ENCODE measurements at regions not wholly inside any gene's neighbourhood (a gene's known extent, or its start where the extent isn't known, plus 50 kb on each side); places are given as distances from the start of the nearest gene placed in this dataset.

DNA sequence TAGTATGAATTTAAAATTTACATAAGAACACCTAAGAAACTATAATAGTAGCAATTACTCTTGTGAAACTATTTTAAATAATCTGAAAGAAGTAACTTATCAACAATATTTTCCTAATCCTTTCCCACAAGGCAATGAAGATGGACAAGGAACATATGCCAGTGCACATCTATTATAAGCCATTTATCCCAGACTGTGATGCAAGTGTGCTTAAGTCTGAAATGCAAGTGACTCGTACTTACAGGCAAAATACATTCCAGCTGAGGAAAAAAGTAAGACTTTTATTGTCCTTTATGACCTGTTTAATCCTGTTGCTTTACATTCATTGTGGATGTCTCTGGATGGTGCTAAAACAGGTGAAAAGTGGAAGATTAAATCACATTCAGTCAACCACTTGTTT is 709.4 kb downstream of the ZNF385D start:
- TF ChIP-seq, protein P1, sequence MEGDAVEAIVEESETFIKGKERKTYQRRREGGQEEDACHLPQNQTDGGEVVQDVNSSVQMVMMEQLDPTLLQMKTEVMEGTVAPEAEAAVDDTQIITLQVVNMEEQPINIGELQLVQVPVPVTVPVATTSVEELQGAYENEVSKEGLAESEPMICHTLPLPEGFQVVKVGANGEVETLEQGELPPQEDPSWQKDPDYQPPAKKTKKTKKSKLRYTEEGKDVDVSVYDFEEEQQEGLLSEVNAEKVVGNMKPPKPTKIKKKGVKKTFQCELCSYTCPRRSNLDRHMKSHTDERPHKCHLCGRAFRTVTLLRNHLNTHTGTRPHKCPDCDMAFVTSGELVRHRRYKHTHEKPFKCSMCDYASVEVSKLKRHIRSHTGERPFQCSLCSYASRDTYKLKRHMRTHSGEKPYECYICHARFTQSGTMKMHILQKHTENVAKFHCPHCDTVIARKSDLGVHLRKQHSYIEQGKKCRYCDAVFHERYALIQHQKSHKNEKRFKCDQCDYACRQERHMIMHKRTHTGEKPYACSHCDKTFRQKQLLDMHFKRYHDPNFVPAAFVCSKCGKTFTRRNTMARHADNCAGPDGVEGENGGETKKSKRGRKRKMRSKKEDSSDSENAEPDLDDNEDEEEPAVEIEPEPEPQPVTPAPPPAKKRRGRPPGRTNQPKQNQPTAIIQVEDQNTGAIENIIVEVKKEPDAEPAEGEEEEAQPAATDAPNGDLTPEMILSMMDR (IDR thresholded peaks at IDR 0.05; ENCODE audit: low read depth, low read length): no peak
- Histone ChIP-seq H3K4me3 (no peak overlapping the region), H3K36me3 (no peaks in the 10 kb centered on the region), H3K9me3 (ENCODE audit: low read depth) (no peaks in the 10 kb centered on the region), H3K4me1 (ENCODE audit: low read depth) (no peaks in the 10 kb centered on the region), H3K27me3 (no peaks in the 10 kb centered on the region), H3K27ac (no peak overlapping the region)
- no peak for DNase-seq (ENCODE audit: low read depth in 1 of 2, low spot score in 1 of 2)

DNA sequence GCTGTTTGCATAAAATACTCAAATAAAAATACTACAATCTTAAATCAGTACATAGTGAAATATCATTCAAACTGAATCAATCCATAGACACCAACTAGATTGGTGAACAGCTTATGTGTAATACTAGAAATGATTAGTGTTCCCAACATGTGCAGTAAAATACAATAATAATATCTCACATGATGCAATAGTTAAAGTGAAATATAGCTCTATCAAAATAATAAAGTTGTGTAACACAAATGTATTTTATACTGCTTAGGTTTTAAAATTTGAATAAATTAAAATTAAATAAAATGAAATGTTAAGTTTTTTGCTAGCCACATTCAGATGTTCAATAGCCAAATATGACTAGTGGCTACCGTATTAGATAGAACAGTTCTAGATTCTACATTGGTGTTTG is 714.1 kb downstream of the ZNF385D start:
- Histone ChIP-seq H3K27ac (no peak overlapping the region), H3K36me3 (no peaks in the 10 kb centered on the region), H3K4me3 (no peak overlapping the region), H3K27me3 (no peaks in the 10 kb centered on the region), H3K4me1 (ENCODE audit: low read depth) (no peaks in the 10 kb centered on the region), H3K9me3 (ENCODE audit: low read depth) (no peaks in the 10 kb centered on the region)
- DNase-seq (ENCODE audit: low read depth in 1 of 2, low spot score in 1 of 2): no peak
- TF ChIP-seq, protein P1 (IDR thresholded peaks at IDR 0.05; ENCODE audit: low read depth, low read length): no peak

DNA sequence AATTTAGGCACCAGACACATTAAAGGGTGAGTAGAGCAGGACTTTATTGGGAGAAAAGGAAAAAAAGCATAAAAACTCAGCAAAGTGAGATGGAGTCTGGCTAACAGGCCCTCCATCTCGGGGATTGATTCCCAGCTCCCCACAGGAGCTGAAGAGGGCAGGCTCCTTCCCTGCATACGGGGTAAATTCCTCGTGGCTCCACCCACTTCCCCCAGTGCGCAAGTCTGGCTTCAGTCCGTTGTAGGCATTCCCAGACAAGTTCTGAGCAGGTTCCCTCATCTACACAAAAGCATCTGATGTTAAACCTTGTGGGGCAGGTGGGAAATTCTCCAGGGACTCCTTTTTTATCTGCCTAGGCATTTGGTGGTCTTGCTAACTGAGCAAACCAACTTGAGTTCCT is 722.6 kb downstream of the ZNF385D start:
- Histone ChIP-seq H3K4me3 (no peak overlapping the region), H3K36me3 (no peaks in the 10 kb centered on the region), H3K9me3 (ENCODE audit: low read depth) (no peaks in the 10 kb centered on the region), H3K27ac (no peak overlapping the region), H3K4me1 (ENCODE audit: low read depth) (no peaks in the 10 kb centered on the region), H3K27me3 (no peaks in the 10 kb centered on the region)
- TF ChIP-seq, protein P1 (IDR thresholded peaks at IDR 0.05; ENCODE audit: low read depth, low read length): no peak
- no peak for DNase-seq (ENCODE audit: low read depth in 1 of 2, low spot score in 1 of 2)

DNA sequence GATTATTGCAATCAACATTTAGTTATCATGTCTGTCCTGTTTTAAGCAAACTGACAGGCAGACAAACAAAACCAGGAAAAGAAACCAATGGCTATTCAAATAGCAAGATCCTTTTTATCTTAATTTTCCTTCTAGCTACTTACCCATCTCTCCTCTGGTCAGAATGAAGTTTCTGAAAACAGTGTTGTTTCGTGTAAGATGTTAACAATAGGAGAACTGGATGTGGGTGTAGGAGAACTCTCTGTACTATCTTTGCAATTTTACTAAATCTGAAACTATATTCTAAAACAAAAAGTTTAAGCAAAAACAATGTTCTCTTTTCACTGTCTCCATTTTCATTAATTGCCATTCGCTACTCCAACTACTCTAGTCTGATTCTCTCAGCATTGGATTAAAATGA is 726.4 kb downstream of the ZNF385D start:
- DNase-seq (ENCODE audit: low read depth in 1 of 2, low spot score in 1 of 2): no peak
- TF ChIP-seq, protein P1 (IDR thresholded peaks at IDR 0.05; ENCODE audit: low read depth, low read length): no peak
- no peaks in the 10 kb centered on the region for H3K27me3 ChIP-seq
- H3K4me3 ChIP-seq: no peak overlapping the region
- H3K36me3 ChIP-seq: no peaks in the 10 kb centered on the region
- H3K9me3 ChIP-seq (ENCODE audit: low read depth): no peaks in the 10 kb centered on the region
- H3K27ac ChIP-seq: no peak overlapping the region
- H3K4me1 ChIP-seq (ENCODE audit: low read depth): no peaks in the 10 kb centered on the region

DNA sequence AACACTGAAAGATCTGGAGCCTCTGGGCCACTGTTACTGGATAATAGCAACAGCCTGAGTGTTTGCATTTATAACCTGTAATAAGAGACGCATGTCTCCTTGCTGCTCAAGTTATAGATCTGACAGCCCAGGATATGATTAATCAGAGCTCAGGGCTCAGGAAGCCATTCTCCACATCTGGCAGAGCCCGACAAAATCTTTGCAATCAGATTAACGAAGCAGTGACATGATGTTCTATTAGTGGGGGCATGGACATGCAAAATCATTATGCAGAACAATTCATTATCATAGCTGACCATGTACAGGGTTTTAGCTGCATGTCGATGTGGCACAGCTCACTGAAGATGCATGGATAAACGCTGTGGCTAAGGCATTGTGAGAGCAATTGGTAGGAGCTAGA is 730.3 kb downstream of the ZNF385D start:
- Histone ChIP-seq H3K36me3 (no peaks in the 10 kb centered on the region), H3K27ac (no peak overlapping the region), H3K27me3 (no peaks in the 10 kb centered on the region), H3K9me3 (ENCODE audit: low read depth) (no peaks in the 10 kb centered on the region), H3K4me1 (ENCODE audit: low read depth) (no peaks in the 10 kb centered on the region), H3K4me3 (no peak overlapping the region)
- DNase-seq (ENCODE audit: low read depth in 1 of 2, low spot score in 1 of 2): no peak
- TF ChIP-seq, protein P1 (IDR thresholded peaks at IDR 0.05; ENCODE audit: low read depth, low read length): no peak

DNA sequence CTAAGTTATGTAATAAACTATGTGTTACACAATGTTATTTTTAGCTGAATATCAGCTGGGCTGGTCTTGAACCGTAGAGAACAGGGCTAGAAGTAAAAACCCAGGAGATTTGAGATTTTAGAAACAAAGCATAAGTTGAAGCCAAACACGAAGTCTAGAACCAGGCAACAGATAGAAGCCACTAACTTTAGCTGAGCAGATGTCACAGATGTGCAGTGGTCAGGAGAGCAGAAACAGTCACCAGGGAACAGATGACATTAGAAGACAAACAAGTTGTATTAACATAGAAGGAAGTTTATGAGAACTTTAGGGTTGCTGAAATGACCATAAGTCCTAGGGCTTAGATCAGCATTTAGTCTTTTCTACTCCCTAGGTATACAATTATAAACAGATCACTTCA is 731.0 kb downstream of the ZNF385D start:
- Histone ChIP-seq H3K9me3 (ENCODE audit: low read depth) (no peaks in the 10 kb centered on the region), H3K27me3 (no peaks in the 10 kb centered on the region), H3K36me3 (no peaks in the 10 kb centered on the region), H3K4me3 (no peak overlapping the region), H3K27ac (no peak overlapping the region), H3K4me1 (ENCODE audit: low read depth) (no peaks in the 10 kb centered on the region)
- TF ChIP-seq, protein P1 (IDR thresholded peaks at IDR 0.05; ENCODE audit: low read depth, low read length): no peak
- DNase-seq (ENCODE audit: low read depth in 1 of 2, low spot score in 1 of 2): no peak
